UCSD-AML1 (cell line): ENCODE measurements at regions not wholly inside any gene's neighbourhood (a gene's known extent, or its start where the extent isn't known, plus 50 kb on each side); places are given as distances from the start of the nearest gene placed in this dataset.
"Not testable (repeated sequence)": the region's sequence is repeated elsewhere in the genome, so short reads cannot be mapped to it uniquely, and the experiment has no call there.

Experiments used
- DNase-seq: peaks from one replicate; lab custom pipeline; 2025; ENCODE audit not compliant: unreplicated experiment; lab: John Stamatoyannopoulos, UW

DNA sequence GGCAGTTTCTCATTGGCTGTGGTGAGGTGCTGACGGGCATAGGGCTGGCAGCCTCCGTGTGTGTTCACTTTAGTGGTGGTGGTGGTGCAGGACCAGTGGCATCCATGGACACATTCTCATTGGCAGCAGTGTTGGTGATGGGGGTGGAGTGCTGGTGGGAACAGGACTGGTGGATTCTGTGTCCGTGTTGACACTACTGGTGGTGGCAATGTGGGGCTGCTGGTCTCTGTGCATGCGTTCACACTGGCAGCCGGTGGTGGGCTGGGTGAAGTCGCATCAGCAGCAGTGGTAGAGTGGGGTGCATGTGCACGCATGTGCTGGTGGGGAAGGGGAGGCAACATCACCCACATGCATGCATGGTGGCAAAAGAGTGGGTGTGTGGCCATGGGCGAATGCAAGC lies 1471.4 kb upstream of the PCDH20 start:
- DNase-seq: no peak

DNA sequence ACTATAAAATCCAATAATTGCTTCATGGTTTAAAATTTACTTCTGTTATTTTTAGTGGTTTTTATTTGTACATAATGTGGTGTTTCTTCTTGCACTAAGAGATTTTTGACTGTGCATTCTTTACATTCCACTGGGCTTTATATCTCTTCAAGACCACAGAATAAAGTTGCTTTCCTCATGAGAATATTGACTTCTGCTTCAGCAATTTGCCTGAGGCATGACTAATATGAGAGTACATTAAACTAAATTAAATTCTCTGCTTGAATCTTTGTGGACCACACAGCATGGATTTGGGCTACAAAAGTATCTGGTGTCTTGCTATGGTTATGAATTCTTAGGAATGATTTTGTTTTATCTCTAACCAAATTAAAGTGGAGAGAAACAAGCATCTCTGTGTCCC lies 1463.4 kb upstream of the PCDH20 start:
- DNase-seq: no peak

DNA sequence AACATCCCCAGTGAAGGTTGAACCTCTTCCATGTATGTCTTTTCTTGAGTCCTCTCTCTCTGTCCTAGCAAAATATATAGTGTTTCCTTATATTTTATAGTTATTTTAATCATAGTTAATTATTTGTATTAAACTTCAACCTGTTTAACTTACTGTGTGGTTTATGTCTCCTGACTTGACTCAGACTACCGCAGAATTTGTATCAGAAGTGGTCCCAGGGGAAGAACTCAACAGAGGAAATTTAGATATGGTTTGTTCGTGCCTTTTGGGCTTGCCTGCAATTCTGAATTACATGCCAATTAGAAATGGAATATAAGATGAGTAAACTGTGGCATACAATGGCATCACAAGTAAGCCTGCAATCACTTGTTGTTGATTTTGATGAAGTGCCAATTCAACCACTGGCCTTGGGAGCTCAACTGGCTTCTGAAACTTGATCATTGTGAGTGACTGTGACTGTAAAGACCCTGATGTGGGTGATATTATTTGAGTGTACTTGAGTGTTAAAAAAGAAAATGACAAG lies 1459.5 kb upstream of the PCDH20 start:
- no peak for DNase-seq

GRCh38 chr13:62850331-62850730 lies 1434.7 kb upstream of the PCDH20 start:
- DNase-seq: no peak

GRCh38 chr13:62847520-62847919 lies 1431.9 kb upstream of the PCDH20 start:
- DNase-seq: no peak

- DNase-seq: no peak
Observed at GRCh38 chr13:62846302-62846701, 1430.7 kb upstream of the PCDH20 start.

DNA sequence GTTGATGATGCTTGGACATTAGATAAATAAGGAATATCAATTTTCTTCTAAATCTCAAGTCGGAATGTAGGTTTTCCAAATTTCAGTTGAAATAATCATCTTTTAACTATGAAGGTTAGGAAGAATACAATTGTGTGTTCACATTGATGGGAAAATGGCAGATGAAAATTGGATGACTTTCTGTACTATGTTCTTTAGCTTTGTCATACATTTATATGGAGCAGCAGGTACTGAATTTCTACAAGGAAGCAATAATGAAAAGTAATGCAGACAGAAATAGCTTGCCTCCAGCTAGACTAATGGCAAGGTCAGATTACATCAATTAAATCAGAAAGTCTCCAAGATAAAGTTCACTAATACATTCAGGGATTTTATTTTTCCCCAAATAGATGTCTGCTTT lies 1423.7 kb upstream of the PCDH20 start:
- no peak for DNase-seq

GRCh38 chr13:62838929-62839328 lies 1423.3 kb upstream of the PCDH20 start:
- DNase-seq: no peak

DNA sequence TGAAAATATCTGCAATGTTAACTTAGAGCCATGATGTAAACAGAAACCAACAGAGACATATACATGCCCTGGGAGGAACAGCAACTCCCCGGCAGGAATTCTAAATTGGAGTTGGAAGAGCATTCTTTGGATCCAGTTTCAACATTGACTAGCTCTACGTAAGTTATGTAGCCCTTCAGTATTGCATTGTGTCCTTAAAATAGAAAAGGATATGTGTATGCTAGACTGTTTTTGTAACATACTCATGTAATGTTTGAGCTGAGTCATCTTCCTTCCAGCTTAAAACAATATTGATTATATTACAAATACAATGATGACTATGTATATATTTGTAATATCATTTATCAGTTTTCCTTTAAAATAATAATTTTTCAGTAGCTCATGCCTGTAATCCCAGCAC lies 1422.2 kb upstream of the PCDH20 start:
- DNase-seq: no peak

GRCh38 chr13:62829486-62829885 lies 1413.8 kb upstream of the PCDH20 start:
- no peak for DNase-seq

GRCh38 chr13:62799931-62800436 lies 1384.3 kb upstream of the PCDH20 start:
- DNase-seq: peak; percentile 8

DNA sequence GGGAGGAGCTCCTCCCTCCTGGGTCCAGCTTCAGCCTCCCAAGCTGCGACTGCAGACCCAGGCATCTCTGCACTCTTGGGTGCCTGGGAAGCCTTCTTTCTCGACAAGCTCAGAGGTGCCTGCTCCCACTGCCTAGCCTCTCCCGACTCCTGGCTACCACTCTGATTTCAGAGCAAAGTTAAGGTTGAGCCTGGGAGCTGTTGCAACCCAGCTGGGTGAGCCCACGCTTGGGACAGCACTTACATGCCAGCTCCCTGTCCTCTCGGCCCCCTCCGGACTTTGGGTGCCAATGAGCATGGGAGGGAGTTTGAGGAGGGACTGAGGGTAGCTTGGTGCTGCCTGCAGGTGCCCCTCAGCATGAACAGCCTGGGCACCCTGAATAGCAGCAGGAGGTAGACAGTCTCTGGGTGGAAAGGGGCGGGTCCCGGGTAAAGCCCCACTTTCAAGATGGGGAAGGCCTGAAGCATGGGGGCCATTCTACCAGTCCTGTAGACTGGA lies 1383.4 kb upstream of the PCDH20 start:
- DNase-seq: no peak

DNA sequence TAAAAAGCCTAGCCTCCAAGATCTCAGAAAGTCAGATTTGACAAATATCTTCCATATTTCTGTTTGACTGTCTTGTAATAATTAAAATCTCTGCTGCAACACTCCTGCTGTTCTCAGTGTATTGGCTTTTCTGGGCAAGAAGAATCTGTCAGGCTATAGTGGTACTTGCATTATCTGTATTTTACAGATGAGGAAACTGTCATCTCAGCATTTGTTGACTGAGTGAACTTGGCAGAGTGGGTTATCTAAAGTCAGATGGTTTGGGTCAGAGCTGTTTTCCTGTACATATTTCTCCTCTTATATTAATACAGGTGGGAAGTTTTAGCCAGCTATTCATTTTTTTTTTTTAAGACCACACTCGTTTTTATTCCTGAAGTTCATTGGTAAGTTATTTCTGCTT lies 1378.2 kb upstream of the PCDH20 start:
- no peak for DNase-seq

DNA sequence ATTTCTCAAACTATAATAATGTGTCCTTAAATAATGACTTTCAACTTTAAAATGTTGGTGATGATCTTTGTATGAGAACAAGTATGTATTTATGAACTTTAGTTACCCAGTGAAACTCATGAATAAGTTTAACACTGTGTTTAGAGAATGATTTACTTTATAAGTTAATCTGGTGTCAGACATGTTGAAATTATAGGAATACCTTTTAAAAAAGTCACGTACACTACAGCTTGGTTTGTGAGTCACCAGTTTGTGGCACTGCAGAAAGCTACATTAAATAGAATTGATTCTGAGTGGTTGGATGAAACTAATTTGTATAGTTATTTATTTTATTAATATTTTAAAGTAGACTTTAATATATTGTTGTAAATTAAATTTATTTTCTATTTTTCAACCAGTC lies 1366.2 kb upstream of the PCDH20 start:
- no peak for DNase-seq

DNA sequence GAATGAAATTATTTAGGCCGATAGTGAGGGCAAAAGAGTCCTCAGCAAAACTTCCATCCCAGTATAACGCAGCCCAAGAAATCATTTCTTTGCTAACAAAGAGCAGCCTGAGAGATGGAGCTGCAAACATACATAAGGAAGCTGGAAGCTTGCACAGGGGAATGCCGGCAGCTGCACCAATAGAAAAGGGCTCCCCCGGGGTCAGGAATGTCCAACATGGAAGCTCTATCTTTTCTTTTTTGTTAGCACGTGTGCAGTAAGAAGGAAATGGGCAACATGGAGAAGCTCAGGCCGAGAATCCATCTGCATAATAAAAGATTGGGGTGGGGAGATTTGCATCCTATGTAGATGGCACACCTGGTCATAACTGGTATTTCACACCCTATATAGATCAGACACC lies 1363.5 kb upstream of the PCDH20 start:
- DNase-seq: no peak

- no peak for DNase-seq
Observed at GRCh38 chr13:62767473-62767872, 1351.8 kb upstream of the PCDH20 start.

- no peak for DNase-seq
Observed at GRCh38 chr13:62760724-62761123, 1345.1 kb upstream of the PCDH20 start.

DNA sequence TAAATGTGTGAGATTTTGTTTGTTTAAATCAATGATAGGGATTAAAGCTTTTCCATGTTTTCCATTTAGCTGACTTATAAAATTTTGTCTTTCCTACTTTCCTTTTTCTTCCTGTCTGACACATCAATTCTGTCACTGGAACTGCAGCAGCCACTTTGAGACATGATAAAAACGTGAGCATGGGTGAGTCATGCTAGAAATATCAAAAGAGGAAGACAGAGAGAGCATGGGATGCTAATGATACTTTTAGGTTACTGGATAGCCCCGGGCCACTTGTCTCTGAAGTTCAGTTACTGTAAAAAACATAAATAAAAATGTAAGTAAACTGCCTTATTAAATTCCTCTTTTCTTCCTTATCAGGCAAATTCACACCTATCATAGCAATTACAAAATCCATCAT lies 1332.0 kb upstream of the PCDH20 start:
- no peak for DNase-seq

- no peak for DNase-seq
Observed at GRCh38 chr13:62747152-62747551, 1331.5 kb upstream of the PCDH20 start.

GRCh38 chr13:62729746-62730145 lies 1314.1 kb upstream of the PCDH20 start:
- not testable (repeated sequence) for DNase-seq

DNA sequence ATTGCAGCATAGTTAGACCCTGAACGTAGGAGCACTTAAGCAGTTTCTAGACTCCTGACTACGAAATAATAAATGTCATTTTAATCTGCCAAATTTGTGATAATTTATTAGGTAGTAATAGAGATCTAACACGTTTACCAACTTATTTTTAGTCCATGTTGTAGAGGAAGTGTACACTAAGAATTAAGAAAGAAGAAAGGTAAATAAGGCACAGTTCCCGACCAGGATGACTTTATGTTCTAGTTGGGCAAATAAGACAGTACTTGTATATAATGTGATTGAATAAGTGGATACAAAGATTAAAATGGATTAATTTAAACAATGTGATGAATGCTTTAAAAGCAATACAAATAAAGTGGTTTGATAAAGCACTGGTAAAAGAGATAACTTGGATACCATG lies 1306.2 kb upstream of the PCDH20 start:
- no peak for DNase-seq

- not testable (repeated sequence) for DNase-seq
Observed at GRCh38 chr13:62711948-62712347, 1296.3 kb upstream of the PCDH20 start.

DNA sequence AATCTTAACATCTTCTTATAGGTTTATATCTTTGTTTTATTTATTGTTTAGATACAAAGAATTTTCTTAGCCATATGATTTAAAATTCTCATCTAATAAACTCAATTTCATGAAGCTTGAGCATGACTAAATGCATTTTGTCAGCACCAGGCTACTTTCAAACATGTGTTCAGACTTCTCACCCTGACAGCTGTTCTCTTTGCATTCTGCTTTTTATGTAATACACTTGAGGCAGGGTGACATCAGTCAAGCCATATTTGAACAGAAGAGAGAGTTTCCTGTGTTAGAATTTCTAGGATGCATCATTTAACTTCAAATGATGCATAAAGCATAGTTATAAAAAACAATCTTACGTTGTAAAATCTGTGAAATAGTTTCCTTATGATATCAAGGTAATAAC lies 1295.1 kb upstream of the PCDH20 start:
- DNase-seq: no peak
